RWPE2 (cell line): ENCODE measurements at regions not wholly inside any gene's neighbourhood (a gene's known extent, or its start where the extent isn't known, plus 50 kb on each side); places are given as distances from the start of the nearest gene placed in this dataset.

Source experiments
- ATAC-seq: fragments of 200-7000 bp; cut with Tn5 transposase; 3 replicates; pipeline ENCODE4 v1.9.1; 2021; ENCODE audit warnings: low read depth
- DNase-seq: peaks from one replicate; pipeline ENCODE4 v3.0.0-alpha.2; 2020; ENCODE audit warnings: low spot score
- H3K27ac ChIP-seq: fragments of 450-650 bp; 2 replicates; pipeline ENCODE4 v1.5.1; 2017; ENCODE audit warnings: mild to moderate bottlenecking; ENCODE audit not compliant: poor library complexity, severe bottlenecking
- H3K27me3 ChIP-seq: fragments of 250-450 bp; sonication (Bioruptor Pico); 2 replicates; pipeline ENCODE4 v1.5.1; 2021; ENCODE audit warnings: mild to moderate bottlenecking, moderate library complexity; ENCODE audit not compliant: insufficient read depth, poor library complexity, severe bottlenecking
- H3K36me3 ChIP-seq: fragments of 250-450 bp; sonication (Bioruptor Pico); 2 replicates; pipeline ENCODE4 v1.5.1; 2020; ENCODE audit warnings: low read depth, mild to moderate bottlenecking, moderate library complexity
- H3K4me1 ChIP-seq: fragments of 250-450 bp; sonication (Bioruptor Pico); 2 replicates; pipeline ENCODE4 v1.5.1; 2021; ENCODE audit warnings: mild to moderate bottlenecking, moderate library complexity; ENCODE audit not compliant: insufficient read depth, poor library complexity, severe bottlenecking
- H3K4me3 ChIP-seq: fragments of 250-450 bp; sonication (Bioruptor Pico); 2 replicates; pipeline ENCODE4 v1.5.1; 2021; ENCODE audit warnings: mild to moderate bottlenecking, moderate library complexity; ENCODE audit not compliant: severe bottlenecking
- H3K9me3 ChIP-seq: fragments of 250-450 bp; sonication (Bioruptor Pico); 2 replicates; pipeline ENCODE4 v1.5.1; 2021; ENCODE audit warnings: mild to moderate bottlenecking, moderate library complexity; ENCODE audit not compliant: severe bottlenecking
- TF ChIP-seq, protein P1 (sequence below): fragments of 450-650 bp; IDR thresholded peaks from one replicate; pipeline ENCODE4 v1.5.1; 2017; ENCODE audit warnings: mild to moderate bottlenecking, moderate library complexity; ENCODE audit not compliant: poor library complexity, severe bottlenecking

DNA sequence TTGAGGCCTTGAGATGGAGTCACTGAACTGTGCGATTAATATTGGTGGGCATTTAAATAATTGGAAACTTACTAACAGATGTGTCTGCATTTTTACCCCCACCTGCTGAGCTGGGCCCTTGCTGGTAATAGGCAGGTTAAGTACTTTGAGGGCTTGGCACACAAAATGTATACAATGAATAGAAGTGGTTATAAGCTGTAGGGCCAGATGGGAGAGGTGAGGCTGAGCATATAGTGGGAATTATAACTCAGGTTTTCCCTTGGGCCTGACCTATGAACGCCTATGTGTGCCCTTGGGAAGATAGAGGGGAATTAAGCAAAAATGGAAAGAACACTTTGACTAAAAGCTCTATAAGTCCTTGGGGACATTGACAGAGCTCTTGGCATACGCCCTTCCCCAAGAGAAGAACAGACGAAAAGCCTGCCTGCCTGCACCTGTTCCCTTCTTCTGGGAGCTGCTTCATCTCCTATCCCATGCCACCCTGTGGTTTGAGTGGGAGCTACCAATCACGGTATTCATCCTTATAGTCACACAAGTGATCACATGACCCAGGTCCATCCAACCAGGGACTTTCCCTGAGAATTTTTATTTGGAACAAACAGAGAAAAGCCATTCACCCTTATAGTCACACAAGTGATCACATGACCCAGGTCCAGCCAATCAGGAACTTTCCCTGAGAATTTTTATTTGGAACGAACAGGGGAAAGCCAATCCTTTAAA is 260.7 kb upstream of the CSF3R start:
- DNase-seq (no peak), ATAC-seq (no peak)
- H3K4me3 ChIP-seq = no peak overlapping the region
- no peaks in the 10 kb centered on the region for H3K9me3 ChIP-seq
- TF ChIP-seq, protein P1, sequence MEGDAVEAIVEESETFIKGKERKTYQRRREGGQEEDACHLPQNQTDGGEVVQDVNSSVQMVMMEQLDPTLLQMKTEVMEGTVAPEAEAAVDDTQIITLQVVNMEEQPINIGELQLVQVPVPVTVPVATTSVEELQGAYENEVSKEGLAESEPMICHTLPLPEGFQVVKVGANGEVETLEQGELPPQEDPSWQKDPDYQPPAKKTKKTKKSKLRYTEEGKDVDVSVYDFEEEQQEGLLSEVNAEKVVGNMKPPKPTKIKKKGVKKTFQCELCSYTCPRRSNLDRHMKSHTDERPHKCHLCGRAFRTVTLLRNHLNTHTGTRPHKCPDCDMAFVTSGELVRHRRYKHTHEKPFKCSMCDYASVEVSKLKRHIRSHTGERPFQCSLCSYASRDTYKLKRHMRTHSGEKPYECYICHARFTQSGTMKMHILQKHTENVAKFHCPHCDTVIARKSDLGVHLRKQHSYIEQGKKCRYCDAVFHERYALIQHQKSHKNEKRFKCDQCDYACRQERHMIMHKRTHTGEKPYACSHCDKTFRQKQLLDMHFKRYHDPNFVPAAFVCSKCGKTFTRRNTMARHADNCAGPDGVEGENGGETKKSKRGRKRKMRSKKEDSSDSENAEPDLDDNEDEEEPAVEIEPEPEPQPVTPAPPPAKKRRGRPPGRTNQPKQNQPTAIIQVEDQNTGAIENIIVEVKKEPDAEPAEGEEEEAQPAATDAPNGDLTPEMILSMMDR = no peak
- no peaks in the 10 kb centered on the region for H3K4me1 ChIP-seq
- H3K27ac ChIP-seq = no peak overlapping the region
- H3K27me3 ChIP-seq = peaks cover 13% of the 10 kb centered on the region
- H3K36me3 ChIP-seq = no peaks in the 10 kb centered on the region

DNA sequence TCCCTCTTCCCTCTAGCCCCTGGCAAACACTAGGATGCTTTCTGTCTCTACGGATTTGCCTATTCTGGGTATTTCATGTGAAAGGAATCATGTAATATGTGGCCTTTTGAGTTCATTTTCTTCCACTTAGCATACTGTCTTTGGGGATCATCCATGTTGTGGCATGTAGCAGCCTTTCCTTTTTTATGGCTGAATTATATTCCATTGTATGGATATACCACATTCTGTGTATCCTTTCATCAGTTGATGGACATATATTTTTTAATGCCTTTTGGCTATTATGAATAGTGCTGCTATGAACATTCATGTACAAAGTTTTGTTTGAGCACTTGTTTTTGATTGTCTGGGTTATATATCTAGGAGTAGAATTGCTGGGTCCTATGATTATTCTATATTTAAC is 258.4 kb upstream of the CSF3R start:
- no peaks in the 10 kb centered on the region for H3K9me3 ChIP-seq
- ATAC-seq = no peak
- no peaks in the 10 kb centered on the region for H3K4me1 ChIP-seq
- H3K27me3 ChIP-seq = peaks cover 21% of the 10 kb centered on the region
- no peak overlapping the region for H3K27ac ChIP-seq
- no peak overlapping the region for H3K4me3 ChIP-seq
- H3K36me3 ChIP-seq = no peaks in the 10 kb centered on the region
- TF ChIP-seq, protein P1 = no peak
- DNase-seq = no peak

DNA sequence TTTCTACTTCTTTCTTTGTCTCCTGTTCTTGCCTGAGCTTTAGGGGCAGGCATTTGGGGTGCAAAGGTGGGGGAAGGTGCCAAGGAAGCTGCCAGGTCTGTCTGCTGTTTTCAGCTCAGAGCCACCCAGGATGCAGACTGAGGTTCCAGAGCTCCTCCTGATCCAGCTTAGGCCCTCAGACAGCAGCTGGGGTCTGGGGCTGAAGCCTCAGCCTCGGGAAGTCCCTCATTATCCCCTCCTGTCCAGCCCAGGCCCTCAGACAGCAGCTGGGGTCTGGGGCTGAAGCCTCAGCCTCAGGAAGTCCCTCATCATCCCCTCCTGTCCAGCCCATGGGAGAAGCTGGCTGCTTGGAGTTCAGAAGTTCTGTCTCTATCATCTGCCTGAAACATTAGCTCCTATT is 257.7 kb upstream of the CSF3R start:
- H3K4me3 ChIP-seq = no peak overlapping the region
- no peak overlapping the region for H3K27ac ChIP-seq
- peaks cover 21% of the 10 kb centered on the region for H3K27me3 ChIP-seq
- H3K36me3 ChIP-seq = no peaks in the 10 kb centered on the region
- TF ChIP-seq, protein P1 = no peak
- no peak for DNase-seq
- no peaks in the 10 kb centered on the region for H3K4me1 ChIP-seq
- H3K9me3 ChIP-seq = no peaks in the 10 kb centered on the region
- no peak for ATAC-seq

DNA sequence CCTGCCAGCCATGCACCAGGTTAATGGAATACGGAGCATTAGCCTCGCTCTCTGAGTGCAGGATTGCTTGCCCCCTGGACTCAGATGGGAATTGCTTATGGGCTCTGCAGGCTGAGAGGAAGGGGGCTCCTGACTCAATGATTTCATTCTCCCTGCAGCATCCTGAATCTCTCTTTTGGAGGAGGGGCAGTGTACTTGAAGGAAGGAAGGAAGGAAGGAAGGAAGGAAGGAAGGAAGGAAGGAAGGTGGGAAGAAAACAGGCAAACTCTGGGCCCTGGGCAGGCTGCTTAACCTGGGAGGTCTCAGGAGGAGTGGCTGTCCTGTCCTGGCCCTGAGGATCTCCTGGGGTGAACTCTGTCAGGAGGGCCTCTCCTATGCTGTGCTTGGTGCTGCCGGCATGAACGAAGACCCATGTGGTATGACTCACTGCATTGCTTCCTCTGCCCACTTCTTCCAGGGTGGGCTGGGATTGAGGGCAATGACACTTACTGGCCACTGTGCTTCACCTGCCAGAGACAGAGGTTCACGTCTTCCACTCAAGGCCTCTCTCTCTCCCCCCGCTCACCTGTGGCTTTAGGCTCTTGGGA is 257.1 kb upstream of the CSF3R start:
- TF ChIP-seq, protein P1 = no peak
- ATAC-seq (no peak), DNase-seq (no peak)
- Histone ChIP-seq H3K36me3 (no peaks in the 10 kb centered on the region), H3K27ac (no peak overlapping the region), H3K4me1 (no peaks in the 10 kb centered on the region), H3K4me3 (no peak overlapping the region), H3K27me3 (peaks cover 21% of the 10 kb centered on the region), H3K9me3 (no peaks in the 10 kb centered on the region)

DNA sequence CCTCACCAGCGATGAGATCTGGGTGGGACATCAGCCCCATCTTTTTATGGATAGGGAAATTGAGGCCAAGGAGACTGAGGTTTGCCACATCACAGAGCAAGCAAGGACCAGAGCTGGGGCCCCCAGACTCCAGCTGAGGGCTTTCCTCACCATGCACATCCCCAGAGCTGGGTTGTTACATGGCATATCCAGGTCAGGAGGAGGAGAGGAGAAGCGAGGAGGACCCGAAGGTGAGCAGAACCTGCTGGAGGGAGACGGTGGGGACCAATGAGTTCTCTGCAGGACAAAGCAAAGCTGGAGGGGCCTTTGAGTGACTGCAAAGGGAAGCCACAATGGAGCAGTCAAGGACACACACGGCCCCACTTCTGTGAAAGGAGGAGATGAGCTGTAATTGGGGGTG is 255.5 kb upstream of the CSF3R start:
- TF ChIP-seq, protein P1 = no peak
- ATAC-seq (no peak), DNase-seq (no peak)
- Histone ChIP-seq H3K36me3 (no peaks in the 10 kb centered on the region), H3K4me3 (no peak overlapping the region), H3K27ac (no peak overlapping the region), H3K27me3 (peaks cover 21% of the 10 kb centered on the region), H3K9me3 (no peaks in the 10 kb centered on the region), H3K4me1 (no peaks in the 10 kb centered on the region)
